Neural progenitor cell (in vitro differentiated cells): ENCODE measurements at regions not wholly inside any gene's neighbourhood (a gene's known extent, or its start where the extent isn't known, plus 50 kb on each side); places are given as distances from the start of the nearest gene placed in this dataset.

ENCODE experiments used
- EZH2phosphoT487 ChIP-seq: fragments of 200-600 bp; sonication (generic); IDR thresholded peaks from 2 replicates; pipeline ENCODE4 v1.6.1; 2017; ENCODE audit warnings: antibody characterized with exemption
- TF ChIP-seq, protein P1 (sequence below): fragments of 200-600 bp; sonication (generic); IDR thresholded peaks from 2 replicates; pipeline ENCODE4 v1.5.1; 2017; ENCODE audit warnings: antibody characterized with exemption, mild to moderate bottlenecking

DNA sequence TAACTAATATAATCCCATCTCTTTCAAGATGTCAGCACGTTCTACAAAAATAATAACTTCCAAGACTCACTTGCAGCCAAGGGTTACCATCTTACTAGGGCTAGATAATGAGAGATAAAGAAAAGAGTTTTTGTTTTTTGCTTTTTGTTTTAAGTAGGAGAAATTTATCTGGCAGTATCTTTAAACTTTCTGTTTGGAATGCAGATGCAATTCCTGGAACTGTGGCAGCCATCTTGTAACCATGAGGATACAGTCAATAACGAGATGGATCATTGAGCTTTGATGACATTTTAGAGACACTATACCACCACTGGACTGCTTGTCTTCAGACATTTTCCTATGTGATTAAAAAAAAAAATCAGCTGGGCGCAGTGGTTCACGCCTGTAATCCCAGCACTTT, 171.2 kb upstream of the ARID2 start:
- TF ChIP-seq, protein P1, sequence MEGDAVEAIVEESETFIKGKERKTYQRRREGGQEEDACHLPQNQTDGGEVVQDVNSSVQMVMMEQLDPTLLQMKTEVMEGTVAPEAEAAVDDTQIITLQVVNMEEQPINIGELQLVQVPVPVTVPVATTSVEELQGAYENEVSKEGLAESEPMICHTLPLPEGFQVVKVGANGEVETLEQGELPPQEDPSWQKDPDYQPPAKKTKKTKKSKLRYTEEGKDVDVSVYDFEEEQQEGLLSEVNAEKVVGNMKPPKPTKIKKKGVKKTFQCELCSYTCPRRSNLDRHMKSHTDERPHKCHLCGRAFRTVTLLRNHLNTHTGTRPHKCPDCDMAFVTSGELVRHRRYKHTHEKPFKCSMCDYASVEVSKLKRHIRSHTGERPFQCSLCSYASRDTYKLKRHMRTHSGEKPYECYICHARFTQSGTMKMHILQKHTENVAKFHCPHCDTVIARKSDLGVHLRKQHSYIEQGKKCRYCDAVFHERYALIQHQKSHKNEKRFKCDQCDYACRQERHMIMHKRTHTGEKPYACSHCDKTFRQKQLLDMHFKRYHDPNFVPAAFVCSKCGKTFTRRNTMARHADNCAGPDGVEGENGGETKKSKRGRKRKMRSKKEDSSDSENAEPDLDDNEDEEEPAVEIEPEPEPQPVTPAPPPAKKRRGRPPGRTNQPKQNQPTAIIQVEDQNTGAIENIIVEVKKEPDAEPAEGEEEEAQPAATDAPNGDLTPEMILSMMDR: no peak
- no peak for TF ChIP-seq EZH2phosphoT487
